ENCODE measurements at regions not wholly inside any gene's neighbourhood (a gene's known extent, or its start where the extent isn't known, plus 50 kb on each side); places are given as distances from the start of the nearest gene placed in this dataset.

DNA sequence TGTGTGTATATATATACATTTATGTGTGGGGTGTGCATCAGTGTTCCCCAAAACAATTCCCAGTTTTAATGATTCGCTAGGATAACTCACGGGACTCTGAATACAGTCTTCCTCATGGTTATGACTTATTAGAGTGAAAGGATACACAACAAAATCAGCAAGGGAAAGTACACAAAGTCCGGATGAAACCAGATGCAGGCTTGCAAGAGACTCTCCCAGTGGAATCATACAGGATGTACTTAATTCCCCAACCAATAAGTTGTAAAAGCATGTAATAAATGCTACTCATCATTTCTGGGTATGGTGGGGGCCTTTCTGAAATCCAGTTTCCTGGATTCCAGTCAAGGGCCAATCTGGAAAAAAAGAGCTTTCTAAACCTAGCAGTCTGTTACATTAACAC, 654.1 kb upstream of the SYT4 start:
- DNase-seq (ENCODE audit: low read depth in 2 of 2): peak in 1 of 2 donors; percentile 11
- no peak overlapping the region for H3K9ac ChIP-seq (ENCODE audit: insufficient read depth, low read length)
- H3K36me3 ChIP-seq (ENCODE audit: control insufficient read depth, insufficient read depth, low read length): no peaks in the 10 kb centered on the region
- H2AFZ ChIP-seq (ENCODE audit: low read length): no peak overlapping the region
- H3K27me3 ChIP-seq (ENCODE audit: control insufficient read depth, insufficient read depth, low read length): no peaks in the 10 kb centered on the region
- H3K4me2 ChIP-seq (ENCODE audit: extremely low read depth, insufficient read depth, low read length): no peak overlapping the region
- H3K79me2 ChIP-seq (ENCODE audit: control insufficient read depth, insufficient read depth, low read length): no peaks in the 10 kb centered on the region
- no peaks in the 10 kb centered on the region for H3K4me1 ChIP-seq (ENCODE audit: control insufficient read depth, extremely low read depth, insufficient read depth, low read length)
- no peaks in the 10 kb centered on the region for H3K9me3 ChIP-seq (ENCODE audit: control insufficient read depth, insufficient read depth, low read depth, low read length)
- no peak overlapping the region for H3K4me3 ChIP-seq (replicated peaks in 1 of 4; ENCODE audit: control extremely low read depth in 1 of 4, insufficient read depth in 1 of 4, low read depth in 3 of 4, low read length in 4 of 4)
- H4K20me1 ChIP-seq (ENCODE audit: control insufficient read depth, extremely low read depth, insufficient read depth, low read length): no peaks in the 10 kb centered on the region
- TF ChIP-seq, protein P1, sequence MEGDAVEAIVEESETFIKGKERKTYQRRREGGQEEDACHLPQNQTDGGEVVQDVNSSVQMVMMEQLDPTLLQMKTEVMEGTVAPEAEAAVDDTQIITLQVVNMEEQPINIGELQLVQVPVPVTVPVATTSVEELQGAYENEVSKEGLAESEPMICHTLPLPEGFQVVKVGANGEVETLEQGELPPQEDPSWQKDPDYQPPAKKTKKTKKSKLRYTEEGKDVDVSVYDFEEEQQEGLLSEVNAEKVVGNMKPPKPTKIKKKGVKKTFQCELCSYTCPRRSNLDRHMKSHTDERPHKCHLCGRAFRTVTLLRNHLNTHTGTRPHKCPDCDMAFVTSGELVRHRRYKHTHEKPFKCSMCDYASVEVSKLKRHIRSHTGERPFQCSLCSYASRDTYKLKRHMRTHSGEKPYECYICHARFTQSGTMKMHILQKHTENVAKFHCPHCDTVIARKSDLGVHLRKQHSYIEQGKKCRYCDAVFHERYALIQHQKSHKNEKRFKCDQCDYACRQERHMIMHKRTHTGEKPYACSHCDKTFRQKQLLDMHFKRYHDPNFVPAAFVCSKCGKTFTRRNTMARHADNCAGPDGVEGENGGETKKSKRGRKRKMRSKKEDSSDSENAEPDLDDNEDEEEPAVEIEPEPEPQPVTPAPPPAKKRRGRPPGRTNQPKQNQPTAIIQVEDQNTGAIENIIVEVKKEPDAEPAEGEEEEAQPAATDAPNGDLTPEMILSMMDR (conservative IDR thresholded peaks at IDR 0.05 in 1 of 2, IDR thresholded peaks at IDR 0.05 in 1 of 2; ENCODE audit: low read depth in 1 of 2, low read length in 2 of 2): no peak
- no peak for TF ChIP-seq EZH2 (IDR thresholded peaks at IDR 0.05; ENCODE audit: low read length, missing control alignments)
- H3K27ac ChIP-seq (ENCODE audit: insufficient read depth, low read length): no peak overlapping the region

DNA sequence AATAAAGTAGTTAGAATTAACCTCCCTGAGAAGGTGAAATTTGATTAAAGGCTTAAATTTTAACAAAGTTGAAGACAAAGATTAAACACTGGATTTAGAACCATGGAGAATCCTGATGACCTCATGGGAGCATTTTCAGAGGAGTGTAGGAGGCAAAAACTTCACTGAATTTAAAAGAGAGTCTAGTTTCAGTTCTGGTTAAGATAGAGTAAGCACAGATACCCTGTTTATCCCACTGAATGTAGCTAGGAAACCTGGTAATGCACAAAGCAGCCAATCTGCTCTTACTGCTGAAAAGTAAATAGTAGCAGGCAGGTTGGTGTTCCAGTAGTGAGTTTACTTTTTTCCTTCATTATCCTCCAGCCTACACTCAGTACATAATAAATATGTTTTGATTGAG, 654.9 kb upstream of the SYT4 start:
- Histone ChIP-seq H3K4me1 (ENCODE audit: control insufficient read depth, extremely low read depth, insufficient read depth, low read length) (no peaks in the 10 kb centered on the region), H2AFZ (ENCODE audit: low read length) (no peak overlapping the region), H3K36me3 (ENCODE audit: control insufficient read depth, insufficient read depth, low read length) (no peaks in the 10 kb centered on the region), H4K20me1 (ENCODE audit: control insufficient read depth, extremely low read depth, insufficient read depth, low read length) (no peaks in the 10 kb centered on the region), H3K4me2 (ENCODE audit: extremely low read depth, insufficient read depth, low read length) (no peak overlapping the region), H3K27me3 (ENCODE audit: control insufficient read depth, insufficient read depth, low read length) (no peaks in the 10 kb centered on the region), H3K79me2 (ENCODE audit: control insufficient read depth, insufficient read depth, low read length) (no peaks in the 10 kb centered on the region), H3K27ac (ENCODE audit: insufficient read depth, low read length) (no peak overlapping the region), H3K9ac (ENCODE audit: insufficient read depth, low read length) (no peak overlapping the region), H3K4me3 (replicated peaks in 1 of 4; ENCODE audit: control extremely low read depth in 1 of 4, insufficient read depth in 1 of 4, low read depth in 3 of 4, low read length in 4 of 4) (no peak overlapping the region), H3K9me3 (ENCODE audit: control insufficient read depth, insufficient read depth, low read depth, low read length) (no peaks in the 10 kb centered on the region)
- DNase-seq (ENCODE audit: low read depth in 2 of 2): peak; percentile 14 to 18
- TF ChIP-seq, protein P1 (conservative IDR thresholded peaks at IDR 0.05 in 1 of 2, IDR thresholded peaks at IDR 0.05 in 1 of 2; ENCODE audit: low read depth in 1 of 2, low read length in 2 of 2): no peak
- no peak for TF ChIP-seq EZH2 (IDR thresholded peaks at IDR 0.05; ENCODE audit: low read length, missing control alignments)

DNA sequence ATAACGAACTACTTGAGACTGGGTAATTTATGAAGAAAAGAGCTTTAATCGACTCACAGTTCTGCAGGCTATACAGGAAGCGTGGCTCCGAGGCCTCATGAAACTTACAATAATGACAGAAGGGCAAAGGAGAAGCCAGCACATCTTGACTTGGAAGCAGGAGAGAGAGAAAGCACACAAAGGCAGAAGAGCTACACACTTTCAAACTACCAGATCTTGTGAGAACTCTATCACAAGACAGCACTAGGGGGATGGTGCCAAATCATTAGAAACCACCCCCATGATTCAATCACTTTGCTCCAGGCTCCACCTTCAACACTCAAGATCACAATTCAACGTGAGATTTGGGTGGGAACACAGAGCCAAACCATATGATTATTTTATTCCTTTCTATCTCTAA, 655.9 kb upstream of the SYT4 start:
- Histone ChIP-seq H2AFZ (ENCODE audit: low read length) (no peak overlapping the region), H3K4me2 (ENCODE audit: extremely low read depth, insufficient read depth, low read length) (no peak overlapping the region), H3K79me2 (ENCODE audit: control insufficient read depth, insufficient read depth, low read length) (no peaks in the 10 kb centered on the region), H3K4me1 (ENCODE audit: control insufficient read depth, extremely low read depth, insufficient read depth, low read length) (no peaks in the 10 kb centered on the region), H3K27ac (ENCODE audit: insufficient read depth, low read length) (no peak overlapping the region), H3K9ac (ENCODE audit: insufficient read depth, low read length) (no peak overlapping the region), H3K4me3 (replicated peaks in 1 of 4; ENCODE audit: control extremely low read depth in 1 of 4, insufficient read depth in 1 of 4, low read depth in 3 of 4, low read length in 4 of 4) (no peak overlapping the region), H4K20me1 (ENCODE audit: control insufficient read depth, extremely low read depth, insufficient read depth, low read length) (no peaks in the 10 kb centered on the region), H3K27me3 (ENCODE audit: control insufficient read depth, insufficient read depth, low read length) (no peaks in the 10 kb centered on the region), H3K36me3 (ENCODE audit: control insufficient read depth, insufficient read depth, low read length) (no peaks in the 10 kb centered on the region), H3K9me3 (ENCODE audit: control insufficient read depth, insufficient read depth, low read depth, low read length) (no peaks in the 10 kb centered on the region)
- no peak for TF ChIP-seq EZH2 (IDR thresholded peaks at IDR 0.05; ENCODE audit: low read length, missing control alignments)
- no peak for DNase-seq (ENCODE audit: low read depth in 2 of 2)
